ENCODE measurements at regions not wholly inside any gene's neighbourhood (a gene's known extent, or its start where the extent isn't known, plus 50 kb on each side); places are given as distances from the start of the nearest gene placed in this dataset.

GRCh38 chr6:74976026-74976425, 229.8 kb downstream of the COL12A1 start:
- Histone ChIP-seq H3K4me1 (ENCODE audit: control insufficient read depth in 2 of 2, insufficient read depth in 2 of 2, low read length in 2 of 2) (no peaks in the 10 kb centered on the region), H3K27ac (ENCODE audit: low read depth, low read length) (no peak overlapping the region), H3K4me3 (ENCODE audit: low read length) (no peak overlapping the region), H3K36me3 (ENCODE audit: control insufficient read depth in 2 of 3, insufficient read depth in 3 of 3, low read length in 3 of 3) (no peaks in the 10 kb centered on the region), H3K27me3 (ENCODE audit: control insufficient read depth in 2 of 2, insufficient read depth in 2 of 2, low read length in 2 of 2) (no peaks in the 10 kb centered on the region), H3K9me3 (ENCODE audit: control insufficient read depth in 2 of 3, low read length in 3 of 3) (no peaks in the 10 kb centered on the region)
- POLR2A ChIA-PET, result no interaction called here
- H3K4me1 Mint-ChIP-seq, result no peaks in the 10 kb centered on the region
- H3K36me3 Mint-ChIP-seq, result no peaks in the 10 kb centered on the region
- no peaks in the 10 kb centered on the region for H3K27me3 Mint-ChIP-seq
- no peak overlapping the region for H3K4me3 Mint-ChIP-seq
- DNase-seq (no peak), ATAC-seq (no peak)
- peaks cover 0 to 13% (median 4%) of the 10 kb centered on the region in 11 donors for H3K9me3 Mint-ChIP-seq
- no peak overlapping the region for H3K27ac Mint-ChIP-seq
- CTCF ChIA-PET, result no interaction called here
- intact Hi-C loops (cut with micrococcal nuclease), result no loop called here

- ChIA-PET POLR2A (no interaction called here), CTCF (interaction anchor here (0.6 to 0.7 kb wide), 2 partner anchors 68 to 796 kb away, joined by 3 to 4 read pairs; no protein-coding TSS in a partner anchor)
- Mint-ChIP-seq H3K36me3 (no peaks in the 10 kb centered on the region), H3K27me3 (no peaks in the 10 kb centered on the region), H3K27ac (no peak overlapping the region), H3K9me3 (peaks cover 0 to 14% (median 3%) of the 10 kb centered on the region in 11 donors), H3K4me3 (no peak overlapping the region), H3K4me1 (no peaks in the 10 kb centered on the region)
- no peak for ATAC-seq
- Histone ChIP-seq H3K27ac (ENCODE audit: low read depth, low read length) (no peak overlapping the region), H3K36me3 (ENCODE audit: control insufficient read depth in 2 of 3, insufficient read depth in 3 of 3, low read length in 3 of 3) (no peaks in the 10 kb centered on the region), H3K27me3 (ENCODE audit: control insufficient read depth in 2 of 2, insufficient read depth in 2 of 2, low read length in 2 of 2) (no peaks in the 10 kb centered on the region), H3K9me3 (ENCODE audit: control insufficient read depth in 2 of 3, low read length in 3 of 3) (no peaks in the 10 kb centered on the region), H3K4me3 (ENCODE audit: low read length) (no peak overlapping the region), H3K4me1 (ENCODE audit: control insufficient read depth in 2 of 2, insufficient read depth in 2 of 2, low read length in 2 of 2) (no peaks in the 10 kb centered on the region)
- no peak for DNase-seq
- intact Hi-C loops (cut with micrococcal nuclease), result no loop called here
Observed at GRCh38 chr6:74973591-74973990, 232.3 kb downstream of the COL12A1 start.

GRCh38 chr6:74971633-74972032, 234.2 kb downstream of the COL12A1 start:
- no peaks in the 10 kb centered on the region for H3K4me1 ChIP-seq (ENCODE audit: control insufficient read depth in 2 of 2, insufficient read depth in 2 of 2, low read length in 2 of 2)
- CTCF ChIA-PET, result no interaction called here
- no peaks in the 10 kb centered on the region for H3K27me3 Mint-ChIP-seq

GRCh38 chr6:74969591-74970267, 236.1 kb downstream of the COL12A1 start:
- Mint-ChIP-seq H3K27me3 (no peaks in the 10 kb centered on the region), H3K4me1 (no peaks in the 10 kb centered on the region), H3K9me3 (peaks cover 0 to 10% (median 3%) of the 10 kb centered on the region in 11 donors), H3K36me3 (no peaks in the 10 kb centered on the region), H3K4me3 (no peak overlapping the region), H3K27ac (no peak overlapping the region)
- H3K36me3 ChIP-seq (ENCODE audit: control insufficient read depth in 2 of 3, insufficient read depth in 3 of 3, low read length in 3 of 3), result no peaks in the 10 kb centered on the region
- no peaks in the 10 kb centered on the region for H3K9me3 ChIP-seq (ENCODE audit: control insufficient read depth in 2 of 3, low read length in 3 of 3)
- no peak for DNase-seq
- ChIA-PET CTCF (no interaction called here), POLR2A (no interaction called here)
- ATAC-seq, result no peak
- H3K4me3 ChIP-seq (ENCODE audit: low read length), result no peak overlapping the region
- no peaks in the 10 kb centered on the region for H3K4me1 ChIP-seq (ENCODE audit: control insufficient read depth in 2 of 2, insufficient read depth in 2 of 2, low read length in 2 of 2)
- H3K27ac ChIP-seq (ENCODE audit: low read depth, low read length), result no peak overlapping the region
- intact Hi-C loops (cut with micrococcal nuclease), result no loop called here
- no peaks in the 10 kb centered on the region for H3K27me3 ChIP-seq (ENCODE audit: control insufficient read depth in 2 of 2, insufficient read depth in 2 of 2, low read length in 2 of 2)

More at GRCh38 chr6:74971633-74972032, 234.2 kb downstream of the COL12A1 start:
- H3K36me3 ChIP-seq (ENCODE audit: control insufficient read depth in 2 of 3, insufficient read depth in 3 of 3, low read length in 3 of 3), result no peaks in the 10 kb centered on the region
- Mint-ChIP-seq H3K9me3 (peaks cover 0 to 8% (median 0%) of the 10 kb centered on the region in 11 donors), H3K27ac (no peak overlapping the region), H3K4me1 (no peaks in the 10 kb centered on the region), H3K4me3 (no peak overlapping the region), H3K36me3 (no peaks in the 10 kb centered on the region)
- no peak for ATAC-seq
- no peaks in the 10 kb centered on the region for H3K9me3 ChIP-seq (ENCODE audit: control insufficient read depth in 2 of 3, low read length in 3 of 3)
- H3K27me3 ChIP-seq (ENCODE audit: control insufficient read depth in 2 of 2, insufficient read depth in 2 of 2, low read length in 2 of 2), result no peaks in the 10 kb centered on the region
- intact Hi-C loops (cut with micrococcal nuclease), result no loop called here
- no peak overlapping the region for H3K4me3 ChIP-seq (ENCODE audit: low read length)
- no peak overlapping the region for H3K27ac ChIP-seq (ENCODE audit: low read depth, low read length)
- no peak for DNase-seq
- POLR2A ChIA-PET, result no interaction called here

GRCh38 chr6:74967821-74968220, 238.0 kb downstream of the COL12A1 start:
- no peak for DNase-seq
- POLR2A ChIA-PET, result no interaction called here
- H3K4me3 Mint-ChIP-seq, result no peak overlapping the region
- H3K9me3 Mint-ChIP-seq, result peaks cover 0 to 17% (median 8%) of the 10 kb centered on the region in 11 donors
- Histone ChIP-seq H3K27me3 (ENCODE audit: control insufficient read depth in 2 of 2, insufficient read depth in 2 of 2, low read length in 2 of 2) (no peaks in the 10 kb centered on the region), H3K9me3 (ENCODE audit: control insufficient read depth in 2 of 3, low read length in 3 of 3) (no peaks in the 10 kb centered on the region), H3K4me1 (ENCODE audit: control insufficient read depth in 2 of 2, insufficient read depth in 2 of 2, low read length in 2 of 2) (no peaks in the 10 kb centered on the region), H3K27ac (ENCODE audit: low read depth, low read length) (no peak overlapping the region), H3K36me3 (ENCODE audit: control insufficient read depth in 2 of 3, insufficient read depth in 3 of 3, low read length in 3 of 3) (no peaks in the 10 kb centered on the region), H3K4me3 (ENCODE audit: low read length) (no peak overlapping the region)
- no peaks in the 10 kb centered on the region for H3K36me3 Mint-ChIP-seq
- no peaks in the 10 kb centered on the region for H3K4me1 Mint-ChIP-seq
- H3K27ac Mint-ChIP-seq, result no peak overlapping the region
- no peaks in the 10 kb centered on the region for H3K27me3 Mint-ChIP-seq
- CTCF ChIA-PET, result no interaction called here
- intact Hi-C loops (cut with micrococcal nuclease), result no loop called here
- ATAC-seq, result no peak

GRCh38 chr6:74966712-74967111, 239.1 kb downstream of the COL12A1 start:
- CTCF ChIA-PET, result no interaction called here
- no peaks in the 10 kb centered on the region for H3K9me3 ChIP-seq (ENCODE audit: control insufficient read depth in 2 of 3, low read length in 3 of 3)
- no peak overlapping the region for H3K4me3 Mint-ChIP-seq
- H3K27ac ChIP-seq (ENCODE audit: low read depth, low read length), result no peak overlapping the region
- H3K27me3 Mint-ChIP-seq, result no peaks in the 10 kb centered on the region
- DNase-seq (no peak), ATAC-seq (no peak)
- no peak overlapping the region for H3K4me3 ChIP-seq (ENCODE audit: low read length)
- H3K9me3 Mint-ChIP-seq, result peaks cover 0 to 23% (median 8%) of the 10 kb centered on the region in 11 donors
- intact Hi-C loops (cut with micrococcal nuclease), result no loop called here
- no peaks in the 10 kb centered on the region for H3K4me1 Mint-ChIP-seq
- no peaks in the 10 kb centered on the region for H3K27me3 ChIP-seq (ENCODE audit: control insufficient read depth in 2 of 2, insufficient read depth in 2 of 2, low read length in 2 of 2)
- H3K36me3 ChIP-seq (ENCODE audit: control insufficient read depth in 2 of 3, insufficient read depth in 3 of 3, low read length in 3 of 3), result no peaks in the 10 kb centered on the region
- POLR2A ChIA-PET, result no interaction called here
- H3K27ac Mint-ChIP-seq, result no peak overlapping the region
- no peaks in the 10 kb centered on the region for H3K36me3 Mint-ChIP-seq
- no peaks in the 10 kb centered on the region for H3K4me1 ChIP-seq (ENCODE audit: control insufficient read depth in 2 of 2, insufficient read depth in 2 of 2, low read length in 2 of 2)

- Histone ChIP-seq H3K27ac (ENCODE audit: low read depth, low read length) (no peak overlapping the region), H3K4me3 (ENCODE audit: low read length) (no peak overlapping the region), H3K9me3 (ENCODE audit: control insufficient read depth in 2 of 3, low read length in 3 of 3) (no peaks in the 10 kb centered on the region), H3K36me3 (ENCODE audit: control insufficient read depth in 2 of 3, insufficient read depth in 3 of 3, low read length in 3 of 3) (no peaks in the 10 kb centered on the region), H3K4me1 (ENCODE audit: control insufficient read depth in 2 of 2, insufficient read depth in 2 of 2, low read length in 2 of 2) (no peaks in the 10 kb centered on the region), H3K27me3 (ENCODE audit: control insufficient read depth in 2 of 2, insufficient read depth in 2 of 2, low read length in 2 of 2) (no peaks in the 10 kb centered on the region)
- no peaks in the 10 kb centered on the region for H3K36me3 Mint-ChIP-seq
- ChIA-PET POLR2A (no interaction called here), CTCF (interaction anchor here (0.7 kb wide), 1 partner anchor 55 kb away, joined by 3 read pairs; no protein-coding TSS in a partner anchor)
- no peaks in the 10 kb centered on the region for H3K4me1 Mint-ChIP-seq
- H3K27ac Mint-ChIP-seq, result no peak overlapping the region
- DNase-seq, result no peak
- H3K9me3 Mint-ChIP-seq, result peaks cover 0 to 23% (median 8%) of the 10 kb centered on the region in 11 donors
- ATAC-seq, result no peak
- intact Hi-C loops (cut with micrococcal nuclease), result no loop called here
- H3K4me3 Mint-ChIP-seq, result no peak overlapping the region
- no peaks in the 10 kb centered on the region for H3K27me3 Mint-ChIP-seq
Observed at GRCh38 chr6:74964871-74965441, 240.9 kb downstream of the COL12A1 start.

Data from naive thymus-derived CD4-positive, alpha-beta T cell (primary cell).